K562 (cell line): ENCODE measurements at regions not wholly inside any gene's neighbourhood (a gene's known extent, or its start where the extent isn't known, plus 50 kb on each side); places are given as distances from the start of the nearest gene placed in this dataset.

Experiments used
- ARID3A ChIP-seq: IDR thresholded peaks from 2 replicates; pipeline ENCODE4 v1.6.1; 2012; ENCODE audit warnings: low read depth, low read length, improper control_type of control experiment, borderline replicate concordance
- GABPB2 ChIP-seq: fragments of 250-450 bp; sonication (Bioruptor Pico); conservative IDR thresholded peaks from 2 replicates; pipeline ENCODE4 v1.5.1; 2021; ENCODE audit warnings: mild to moderate bottlenecking
- IRF1 ChIP-seq: sonication (generic); formaldehyde crosslinking; IDR thresholded peaks from 2 replicates; pipeline ENCODE4 v1.8.0; 2022; ENCODE audit warnings: missing genetic modification reagents, mild to moderate bottlenecking, borderline replicate concordance
- KDM2B ChIP-seq: fragments of 250-450 bp; sonication (Bioruptor Pico); IDR thresholded peaks from 2 replicates; pipeline ENCODE4 v1.8.0; 2021; ENCODE audit warnings: mild to moderate bottlenecking, moderate library complexity
- SMARCE1 ChIP-seq: fragments of 450-650 bp; IDR thresholded peaks from 2 replicates; pipeline ENCODE4 v1.7.1; 2016; ENCODE audit warnings: mild to moderate bottlenecking
- ZNF79 ChIP-seq: fragments of 250-450 bp; sonication (Bioruptor Pico); IDR thresholded peaks from 2 replicates; pipeline ENCODE4 v1.4.0; 2020; ENCODE audit warnings: low read depth, mild to moderate bottlenecking, moderate library complexity
- TF ChIP-seq, protein P1 (sequence below), 2 experiments: fragments of 450-650 bp; IDR thresholded peaks; 2 replicates each; pipeline ENCODE4 v1.6.1; 2016; ENCODE audit warnings: mild to moderate bottlenecking in 2 of 2, borderline replicate concordance in 1 of 2, low read depth in 1 of 2, moderate library complexity in 1 of 2
- TF ChIP-seq, protein P2 (sequence below), 3 experiments: fragments of 200-800 bp in 1 of 3; sonication (Bioruptor generic) in 1 of 3; sonication (generic) in 1 of 3; formaldehyde crosslinking in 1 of 3; IDR thresholded peaks; 2 replicates each; pipeline versions ENCODE4 v1.6.1 to v1.8.0; 2016 to 2022; ENCODE audit warnings: mild to moderate bottlenecking in 2 of 3, missing compliant biosample characterization in 2 of 3, missing genetic modification characterization in 2 of 3, missing genetic modification reagents in 1 of 3

GRCh38 chr10:111384556-111384955, 307.7 kb downstream of the ADRA2A start (continued):
- TF ChIP-seq, protein P1, sequence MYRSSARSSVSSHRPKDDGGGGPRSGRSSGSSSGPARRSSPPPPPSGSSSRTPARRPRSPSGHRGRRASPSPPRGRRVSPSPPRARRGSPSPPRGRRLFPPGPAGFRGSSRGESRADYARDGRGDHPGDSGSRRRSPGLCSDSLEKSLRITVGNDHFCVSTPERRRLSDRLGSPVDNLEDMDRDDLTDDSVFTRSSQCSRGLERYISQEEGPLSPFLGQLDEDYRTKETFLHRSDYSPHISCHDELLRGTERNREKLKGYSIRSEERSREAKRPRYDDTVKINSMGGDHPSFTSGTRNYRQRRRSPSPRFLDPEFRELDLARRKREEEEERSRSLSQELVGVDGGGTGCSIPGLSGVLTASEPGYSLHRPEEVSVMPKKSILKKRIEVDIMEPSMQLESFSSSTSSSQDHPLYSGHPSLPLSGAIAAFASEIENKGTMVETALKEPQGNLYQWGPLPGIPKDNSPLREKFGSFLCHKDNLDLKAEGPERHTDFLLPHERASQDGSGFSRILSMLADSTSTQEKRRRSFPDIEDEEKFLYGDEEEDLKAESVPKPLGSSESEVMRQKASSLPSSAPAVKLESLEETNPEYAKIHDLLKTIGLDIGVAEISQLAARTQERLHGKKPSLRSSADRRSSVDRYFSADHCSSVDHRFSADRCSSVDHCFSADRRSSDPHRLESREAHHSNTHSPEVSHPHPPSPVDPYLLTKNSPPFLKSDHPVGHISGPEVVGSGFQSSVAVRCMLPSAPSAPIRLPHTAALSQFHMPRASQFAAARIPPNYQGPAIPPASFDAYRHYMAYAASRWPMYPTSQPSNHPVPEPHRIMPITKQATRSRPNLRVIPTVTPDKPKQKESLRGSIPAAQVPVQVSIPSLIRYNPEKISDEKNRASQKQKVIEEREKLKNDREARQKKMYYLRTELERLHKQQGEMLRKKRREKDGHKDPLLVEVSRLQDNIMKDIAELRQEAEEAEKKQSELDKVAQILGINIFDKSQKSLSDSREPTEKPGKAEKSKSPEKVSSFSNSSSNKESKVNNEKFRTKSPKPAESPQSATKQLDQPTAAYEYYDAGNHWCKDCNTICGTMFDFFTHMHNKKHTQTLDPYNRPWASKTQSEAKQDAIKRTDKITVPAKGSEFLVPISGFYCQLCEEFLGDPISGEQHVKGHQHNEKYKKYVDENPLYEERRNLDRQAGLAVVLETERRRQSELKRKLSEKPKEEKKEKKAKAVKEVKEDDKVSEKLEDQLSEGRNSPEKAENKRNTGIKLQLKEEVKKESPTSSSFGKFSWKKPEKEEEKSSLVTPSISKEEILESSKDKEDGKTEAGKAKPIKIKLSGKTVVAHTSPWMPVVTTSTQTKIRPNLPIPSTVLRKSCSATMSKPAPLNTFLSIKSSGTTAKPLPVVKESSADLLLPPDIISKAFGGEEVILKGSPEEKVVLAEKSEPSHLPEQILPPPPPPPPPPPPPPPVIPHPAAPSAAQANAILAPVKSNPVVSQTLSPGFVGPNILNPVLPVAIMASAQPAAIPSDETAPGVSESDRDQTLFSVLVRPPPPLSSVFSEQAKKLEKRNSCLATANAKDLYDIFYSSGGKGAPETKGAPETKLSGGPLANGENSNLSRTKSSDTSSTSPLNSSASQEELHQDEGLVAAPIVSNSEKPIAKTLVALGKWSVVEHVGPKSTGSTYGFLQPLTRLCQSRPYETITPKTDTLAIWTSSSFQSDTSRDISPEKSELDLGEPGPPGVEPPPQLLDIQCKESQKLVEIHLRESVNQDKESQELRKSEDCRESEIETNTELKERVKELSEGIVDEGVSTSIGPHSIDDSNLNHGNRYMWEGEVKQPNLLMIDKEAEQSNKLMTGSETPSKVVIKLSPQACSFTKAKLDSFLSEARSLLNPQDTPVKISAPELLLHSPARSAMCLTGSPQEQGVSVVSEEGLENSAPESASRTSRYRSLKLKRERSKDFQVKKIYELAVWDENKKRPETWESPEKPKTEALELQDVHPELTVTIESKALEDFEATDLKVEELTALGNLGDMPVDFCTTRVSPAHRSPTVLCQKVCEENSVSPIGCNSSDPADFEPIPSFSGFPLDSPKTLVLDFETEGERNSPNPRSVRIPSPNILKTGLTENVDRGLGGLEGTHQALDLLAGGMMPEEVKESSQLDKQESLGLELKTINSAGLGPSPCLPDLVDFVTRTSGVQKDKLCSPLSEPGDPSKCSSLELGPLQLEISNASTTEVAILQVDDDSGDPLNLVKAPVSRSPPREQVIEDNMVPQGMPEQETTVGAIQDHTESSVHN (IDR thresholded peaks at IDR 0.05; ENCODE audit: borderline replicate concordance in 1 of 2, low read depth in 1 of 2): no peak
- TF ChIP-seq IRF1 (CRISPR knock-in tag) (no peak), ARID3A (no peak), GABPB2 (CRISPR knock-in tag) (no peak), KDM2B (CRISPR knock-in tag) (no peak), ZNF79 (no peak), SMARCE1 (no peak)
- TF ChIP-seq, protein P2, sequence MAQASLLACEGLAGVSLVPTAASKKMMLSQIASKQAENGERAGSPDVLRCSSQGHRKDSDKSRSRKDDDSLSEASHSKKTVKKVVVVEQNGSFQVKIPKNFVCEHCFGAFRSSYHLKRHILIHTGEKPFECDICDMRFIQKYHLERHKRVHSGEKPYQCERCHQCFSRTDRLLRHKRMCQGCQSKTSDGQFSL (CRISPR knock-in tag; IDR thresholded peaks at IDR 0.05): no peak
- TF ChIP-seq, protein P2 (tag; IDR thresholded peaks at IDR 0.05): no peak
